G401.6 (cell line): ENCODE measurements at regions not wholly inside any gene's neighbourhood (a gene's known extent, or its start where the extent isn't known, plus 50 kb on each side); places are given as distances from the start of the nearest gene placed in this dataset.

Source experiments
- FAIRE-seq: peaks from 2 replicates; lab custom pipeline; 2012; peaks lifted over from hg19 to GRCh38; lab: Jason Lieb, UNC

GRCh38 chr21:24881506-24881905, 725.8 kb downstream of the MRPL39 start:
- no peak for FAIRE-seq

- no peak for FAIRE-seq
Measured at GRCh38 chr21:24870633-24871032, 736.6 kb downstream of the MRPL39 start.

- no peak for FAIRE-seq
Measured at GRCh38 chr21:24869862-24870261, 737.4 kb downstream of the MRPL39 start.

GRCh38 chr21:24868117-24868516, 739.2 kb downstream of the MRPL39 start:
- no peak for FAIRE-seq

- FAIRE-seq, result no peak
Measured at GRCh38 chr21:24861471-24861870, 745.8 kb downstream of the MRPL39 start.

- FAIRE-seq, result no peak
Measured at GRCh38 chr21:24856326-24856725, 751.0 kb downstream of the MRPL39 start.

- no peak for FAIRE-seq
Measured at GRCh38 chr21:24852610-24853195, 754.6 kb downstream of the MRPL39 start.

- FAIRE-seq, result no peak
Measured at GRCh38 chr21:24850121-24850520, 757.2 kb downstream of the MRPL39 start.

GRCh38 chr21:24844671-24845070, 762.6 kb downstream of the MRPL39 start:
- FAIRE-seq, result no peak

GRCh38 chr21:24840287-24840686, 767.0 kb downstream of the MRPL39 start:
- no peak for FAIRE-seq

- no peak for FAIRE-seq
Measured at GRCh38 chr21:24832961-24833360, 774.3 kb downstream of the MRPL39 start.

- FAIRE-seq, result no peak
Measured at GRCh38 chr21:24829397-24829796, 777.9 kb downstream of the MRPL39 start.

- FAIRE-seq, result no peak
Measured at GRCh38 chr21:24826822-24827221, 780.5 kb downstream of the MRPL39 start.

- no peak for FAIRE-seq
Measured at GRCh38 chr21:24825348-24825747, 781.9 kb downstream of the MRPL39 start.

- no peak for FAIRE-seq
Measured at GRCh38 chr21:24824209-24824608, 783.1 kb downstream of the MRPL39 start.

- FAIRE-seq, result no peak
Measured at GRCh38 chr21:24823247-24823646, 784.0 kb downstream of the MRPL39 start.

- FAIRE-seq, result no peak
Measured at GRCh38 chr21:24785033-24785432, 822.2 kb downstream of the MRPL39 start.

- no peak for FAIRE-seq
Measured at GRCh38 chr21:24781146-24781545, 826.1 kb downstream of the MRPL39 start.

- no peak for FAIRE-seq
Measured at GRCh38 chr21:24759348-24760075, 847.8 kb downstream of the MRPL39 start.

GRCh38 chr21:24738063-24738462, 869.2 kb downstream of the MRPL39 start:
- FAIRE-seq, result no peak

- FAIRE-seq, result no peak
Measured at GRCh38 chr21:24737296-24737850, 869.9 kb downstream of the MRPL39 start.

GRCh38 chr21:24730661-24731060, 876.6 kb downstream of the MRPL39 start:
- FAIRE-seq, result no peak

GRCh38 chr21:24729568-24729967, 877.7 kb downstream of the MRPL39 start:
- FAIRE-seq, result no peak
